Heart left ventricle (tissue), 16 donors: ENCODE measurements at regions not wholly inside any gene's neighbourhood (a gene's known extent, or its start where the extent isn't known, plus 50 kb on each side); places are given as distances from the start of the nearest gene placed in this dataset.
"Not testable (repeated sequence)": the region's sequence is repeated elsewhere in the genome, so short reads cannot be mapped to it uniquely, and the experiment has no call there.

Experiments used
- ATAC-seq, 4 donors: fragments of 200-7000 bp; cut with Tn5 transposase; one replicate each; pipeline ENCODE4 v1.9.1; 2020 to 2022; ENCODE audit warnings: moderate library complexity in 4 of 4, mild to moderate bottlenecking in 3 of 4, moderate number of reproducible peaks in 1 of 4
- DNase-seq, 5 donors: peaks; one replicate each; pipeline ENCODE4 v3.0.0-alpha.2; 2020
- H3K27ac ChIP-seq, 12 donors: fragments of 200-600 bp; sonication (generic) in 4 of 12; one replicate each; pipeline versions ENCODE4 v1.5.0 to v1.8.0; 2016 to 2022; ENCODE audit warnings: mild to moderate bottlenecking in 2 of 12
- H3K27me3 ChIP-seq, 9 donors: fragments of 200-600 bp; sonication (generic) in 2 of 9; one replicate each; pipeline versions ENCODE4 v1.5.1 to v1.8.0; 2016 to 2022; ENCODE audit warnings: mild to moderate bottlenecking in 3 of 9
- H3K36me3 ChIP-seq, 9 donors: fragments of 200-600 bp; sonication (generic) in 2 of 9; one replicate each; pipeline versions ENCODE4 v1.5.0 to v1.8.0; 2018 to 2022; ENCODE audit warnings: mild to moderate bottlenecking in 2 of 9
- H3K4me1 ChIP-seq, 12 donors: fragments of 200-600 bp; sonication (generic) in 4 of 12; one replicate each; pipeline versions ENCODE4 v1.5.0 to v1.8.0; 2016 to 2022; ENCODE audit warnings: mild to moderate bottlenecking in 3 of 12
- H3K4me3 ChIP-seq, 12 donors: fragments of 200-600 bp; sonication (generic) in 4 of 12; one replicate each; pipeline versions ENCODE4 v1.5.0 to v1.8.0; 2017 to 2022; ENCODE audit warnings: mild to moderate bottlenecking in 9 of 12, moderate library complexity in 4 of 12
- H3K9me3 ChIP-seq, 12 donors: fragments of 200-600 bp; sonication (generic) in 4 of 12; one replicate each; pipeline versions ENCODE4 v1.5.0 to v1.8.0; 2016 to 2022; ENCODE audit warnings: mild to moderate bottlenecking in 1 of 12
- POLR2A ChIP-seq, 2 donors: fragments of 450-650 bp; IDR thresholded peaks; one replicate each; pipeline ENCODE4 v1.6.1; 2017; ENCODE audit warnings: antibody characterized with exemption in 2 of 2, mild to moderate bottlenecking in 2 of 2, moderate library complexity in 2 of 2
- WGBS, 4 donors: extraction: QIAGEN DNeasy Blood & Tissue Kit in 2 of 4; methylation state at CpG; one replicate each; pipeline versions ENCODE4 v1.1.5 to v1.1.7; 2013 to 2018; 5-methylcytosine and 5-hydroxymethylcytosine counted together
- intact Hi-C, 10 donors: fragments of 100-400 bp; cut with DNase I; formaldehyde crosslinking; loops; one replicate each; pipeline versions ENCODE4 v1.11.1 to v1.14.2; 2022
- TF ChIP-seq, protein P1 (sequence below), 12 donors: fragments of 200-600 bp; sonication (generic) in 4 of 12; IDR thresholded peaks; one replicate each; pipeline versions ENCODE4 v1.5.0 to v1.8.0; 2018 to 2022; ENCODE audit warnings: antibody characterized with exemption in 12 of 12, mild to moderate bottlenecking in 5 of 12
- donor health status: ischemic (EF 13 %, LVEDD 7.1; RV severe dilation, severe dysfunction).
- donor health status: healthy with polysubstance abuse.
- donor health status: DM: no; HTN: yes; CAD: no.
- donor health status: DM: no; HTN: no; CAD: no.
- donor health status: ischemic (EF 25% LVEDD 6.9; RV normal size, moderate dysfunction).
- donor health status: ischemic (EF 25% LVEDD 5.7; RV mildly dilated, moderate dysfunction).
- donor health status: healthy.
- donor health status: DM: yes; HTN: yes; CAD: no.
- donor health status: ischemic (EF 35%, LVEDD 5.7; RV mildly dilated, moderate dysfunction).
- donor health status: nonischemic (EF 11% LVEDD 7.7; RV severe dilation, severe dysfunction).
- donor health status: DM: yes; HTN: yes; CAD: no.
- donor health status: PGD.
- donor health status: ischemic (EF 29% LVEDD 5.4; RV normal size, mild dysfunction).
- donor health status: nonischemic (EF 23%, LVEDD 6.1; RV moderate dilation, normal function).

DNA sequence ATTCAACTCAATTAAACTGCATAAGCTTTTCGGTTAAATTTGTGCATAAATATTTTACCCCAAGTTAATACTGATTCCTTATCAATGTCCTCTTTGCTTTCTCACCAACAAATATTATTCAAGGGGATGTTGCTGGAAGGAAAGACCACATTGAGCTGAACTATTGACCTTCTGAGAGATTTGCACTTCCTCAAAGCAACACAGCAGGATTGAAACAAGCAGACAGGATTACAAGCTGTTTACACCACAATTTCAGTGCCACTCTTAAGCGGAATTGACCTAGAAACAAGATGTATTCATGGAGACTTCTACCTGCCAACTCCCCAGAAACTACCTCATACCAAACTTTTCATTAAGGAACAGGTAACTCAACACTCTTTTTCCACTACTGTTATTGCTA is 96.5 kb upstream of the DUSP21 start:
- Histone ChIP-seq H3K4me3 (no peak overlapping the region), H3K9me3 (no peaks in the 10 kb centered on the region), H3K4me1 (no peaks in the 10 kb centered on the region), H3K36me3 (no peaks in the 10 kb centered on the region), H3K27me3 (peaks cover 0 to 10% (median 0%) of the 10 kb centered on the region in 9 donors), H3K27ac (no peak overlapping the region)
- DNase-seq = no peak
- WGBS, 4 donors = 56 to 62% (median 59%) methylated on average over 2 of the region's 2 CpGs
- ATAC-seq = no peak
- TF ChIP-seq, protein P1, sequence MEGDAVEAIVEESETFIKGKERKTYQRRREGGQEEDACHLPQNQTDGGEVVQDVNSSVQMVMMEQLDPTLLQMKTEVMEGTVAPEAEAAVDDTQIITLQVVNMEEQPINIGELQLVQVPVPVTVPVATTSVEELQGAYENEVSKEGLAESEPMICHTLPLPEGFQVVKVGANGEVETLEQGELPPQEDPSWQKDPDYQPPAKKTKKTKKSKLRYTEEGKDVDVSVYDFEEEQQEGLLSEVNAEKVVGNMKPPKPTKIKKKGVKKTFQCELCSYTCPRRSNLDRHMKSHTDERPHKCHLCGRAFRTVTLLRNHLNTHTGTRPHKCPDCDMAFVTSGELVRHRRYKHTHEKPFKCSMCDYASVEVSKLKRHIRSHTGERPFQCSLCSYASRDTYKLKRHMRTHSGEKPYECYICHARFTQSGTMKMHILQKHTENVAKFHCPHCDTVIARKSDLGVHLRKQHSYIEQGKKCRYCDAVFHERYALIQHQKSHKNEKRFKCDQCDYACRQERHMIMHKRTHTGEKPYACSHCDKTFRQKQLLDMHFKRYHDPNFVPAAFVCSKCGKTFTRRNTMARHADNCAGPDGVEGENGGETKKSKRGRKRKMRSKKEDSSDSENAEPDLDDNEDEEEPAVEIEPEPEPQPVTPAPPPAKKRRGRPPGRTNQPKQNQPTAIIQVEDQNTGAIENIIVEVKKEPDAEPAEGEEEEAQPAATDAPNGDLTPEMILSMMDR (IDR thresholded peaks at IDR 0.05) = no peak
- TF ChIP-seq POLR2A (IDR thresholded peaks at IDR 0.05) = no peak
- intact Hi-C loops = no loop called here

GRCh38 chrX:44744799-44745198 is 99.0 kb upstream of the DUSP21 start:
- no peaks in the 10 kb centered on the region for H3K9me3 ChIP-seq
- peaks cover 0 to 10% (median 0%) of the 10 kb centered on the region in 9 donors for H3K27me3 ChIP-seq
- TF ChIP-seq POLR2A (IDR thresholded peaks at IDR 0.05) = no peak
- TF ChIP-seq, protein P1 (IDR thresholded peaks at IDR 0.05) = no peak
- H3K4me1 ChIP-seq = no peaks in the 10 kb centered on the region
- 71 to 83% (median 78%) methylated on average over 3 of the region's 3 CpGs for WGBS, 4 donors
- H3K4me3 ChIP-seq = no peak overlapping the region
- no peak for DNase-seq
- no peaks in the 10 kb centered on the region for H3K36me3 ChIP-seq
- no peak overlapping the region for H3K27ac ChIP-seq
- ATAC-seq = no peak
- intact Hi-C loops = no loop called here

GRCh38 chrX:44742480-44743155 is 101.2 kb upstream of the DUSP21 start:
- peaks cover 0 to 15% (median 0%) of the 10 kb centered on the region in 9 donors for H3K27me3 ChIP-seq

DNA sequence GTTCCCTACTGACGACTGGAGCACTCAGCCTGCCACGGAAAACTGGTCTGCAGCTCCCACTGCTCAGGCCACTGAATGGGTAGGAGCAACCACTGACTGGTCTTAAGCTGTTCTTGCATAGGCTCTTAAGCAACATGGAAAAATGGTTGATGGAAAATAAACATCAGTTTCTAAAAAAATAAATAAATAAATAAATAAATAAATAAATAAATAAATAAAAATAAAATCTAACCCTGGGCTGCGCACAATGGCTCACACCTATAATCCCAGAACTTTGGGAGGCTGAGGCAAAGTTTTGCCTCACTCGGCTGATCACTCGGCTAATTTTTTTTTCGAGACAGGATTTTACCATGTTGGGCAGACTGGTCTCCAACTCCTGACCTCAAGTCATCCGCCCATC is 102.0 kb upstream of the DUSP21 start:
- WGBS, 4 donors = 81 to 91% (median 86%) methylated on average over 7 of the region's 7 CpGs

More at GRCh38 chrX:44742480-44743155, 101.2 kb upstream of the DUSP21 start:
- TF ChIP-seq POLR2A (IDR thresholded peaks at IDR 0.05) = no peak
- TF ChIP-seq, protein P1 (IDR thresholded peaks at IDR 0.05) = no peak
- DNase-seq (no peak), ATAC-seq (no peak)
- no peak overlapping the region for H3K27ac ChIP-seq
- intact Hi-C loops = no loop called here
- no peaks in the 10 kb centered on the region for H3K4me1 ChIP-seq
- H3K9me3 ChIP-seq = no peaks in the 10 kb centered on the region
- no peaks in the 10 kb centered on the region for H3K36me3 ChIP-seq
- 59 to 65% (median 63%) methylated on average over 6 of the region's 6 CpGs for WGBS, 4 donors
- H3K4me3 ChIP-seq = no peak overlapping the region

DNA sequence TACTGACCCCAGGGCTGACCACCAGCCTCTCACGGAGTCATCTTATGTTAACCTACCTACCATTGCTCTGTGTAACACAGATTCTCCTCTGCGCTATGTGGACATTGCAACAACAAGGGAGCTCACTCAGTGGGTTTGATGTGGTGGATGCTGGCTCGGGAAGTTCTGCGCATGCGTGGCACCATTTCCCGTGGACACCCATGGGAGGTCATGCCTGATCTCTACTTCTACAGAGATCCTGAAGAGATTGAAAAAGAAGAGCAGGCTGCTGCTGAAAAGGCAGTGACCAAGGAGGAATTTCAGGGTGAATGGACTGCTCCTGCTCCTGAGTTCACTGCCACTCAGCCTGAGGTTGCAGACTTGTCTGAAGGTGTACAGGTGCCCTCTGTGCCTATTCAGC is 102.4 kb upstream of the DUSP21 start:
- 92 to 94% (median 93%) methylated on average over 6 of the region's 6 CpGs for WGBS, 4 donors
- H3K9me3 ChIP-seq, H3K27ac ChIP-seq, ATAC-seq, H3K36me3 ChIP-seq, intact Hi-C loops, H3K4me3 ChIP-seq, H3K4me1 ChIP-seq, DNase-seq: not testable (repeated sequence)
- peaks cover 0 to 16% (median 0%) of the 10 kb centered on the region in 9 donors for H3K27me3 ChIP-seq

More for the DNA sequence above, 102.0 kb upstream of the DUSP21 start:
- H3K36me3 ChIP-seq, intact Hi-C loops, H3K9me3 ChIP-seq, H3K4me1 ChIP-seq, H3K4me3 ChIP-seq, ATAC-seq, DNase-seq, H3K27ac ChIP-seq: not testable (repeated sequence)
- H3K27me3 ChIP-seq = peaks cover 0 to 16% (median 0%) of the 10 kb centered on the region in 9 donors
